ENCODE measurements at regions not wholly inside any gene's neighbourhood (a gene's known extent, or its start where the extent isn't known, plus 50 kb on each side); places are given as distances from the start of the nearest gene placed in this dataset.

GRCh38 chr7:49520951-49521350 lies 252.5 kb upstream of the VWC2 start:
- no peak for TF ChIP-seq CTCF (IDR thresholded peaks at IDR 0.05)
- TF ChIP-seq POLR2A (IDR thresholded peaks at IDR 0.05) = no peak
